Calu3 (cell line): ENCODE measurements at regions not wholly inside any gene's neighbourhood (a gene's known extent, or its start where the extent isn't known, plus 50 kb on each side); places are given as distances from the start of the nearest gene placed in this dataset.
"Not testable (repeated sequence)": the region's sequence is repeated elsewhere in the genome, so short reads cannot be mapped to it uniquely, and the experiment has no call there.

ENCODE experiments used
- BruUV-seq: library from RNA; stranded (reverse); fragments of 400-500 nt; replicated peaks from 2 replicates; lab custom pipeline; 2021; lab: Mats Ljungman, UMichigan
- CTCF ChIA-PET: fragments of 300-600 bp; sonication (Branson Sonifier 250); formaldehyde crosslinking; loops from one replicate; lab custom pipeline; 2022; ENCODE audit warnings: antibody characterized with exemption; lab: Charles Lee
- DNase-seq: peaks from one replicate; pipeline ENCODE4 v3.0.0; 2022
- H3K27ac Mint-ChIP-seq: one replicate; pipeline ENCODE4 v1.8.0; 2022; ENCODE audit warnings: mixed read lengths; ENCODE audit not compliant: unreplicated experiment
- H3K27me3 Mint-ChIP-seq: one replicate; pipeline ENCODE4 v1.8.0; 2022; ENCODE audit warnings: mixed read lengths; ENCODE audit not compliant: unreplicated experiment
- H3K36me3 Mint-ChIP-seq: one replicate; pipeline ENCODE4 v1.8.0; 2022; ENCODE audit warnings: mild to moderate bottlenecking, moderate library complexity, mixed read lengths; ENCODE audit not compliant: insufficient read depth, unreplicated experiment
- H3K4me1 Mint-ChIP-seq: one replicate; pipeline ENCODE4 v1.8.0; 2022; ENCODE audit warnings: mild to moderate bottlenecking, low read depth, mixed read lengths; ENCODE audit not compliant: unreplicated experiment
- H3K4me3 Mint-ChIP-seq: one replicate; pipeline ENCODE4 v1.8.0; 2022; ENCODE audit warnings: mild to moderate bottlenecking, low read depth, moderate library complexity, mixed read lengths; ENCODE audit not compliant: unreplicated experiment
- H3K9me3 Mint-ChIP-seq: one replicate; pipeline ENCODE4 v1.8.0; 2022; ENCODE audit warnings: low read depth, mixed read lengths; ENCODE audit not compliant: unreplicated experiment
- intact Hi-C: fragments of 100-400 bp; cut with micrococcal nuclease; formaldehyde crosslinking; loops from one replicate; pipeline ENCODE4 v1.10.0; 2022; ENCODE audit not compliant: unreplicated experiment

- DNase-seq, CTCF ChIA-PET, BruUV-seq, H3K4me3 Mint-ChIP-seq, intact Hi-C loops, H3K27ac Mint-ChIP-seq, H3K4me1 Mint-ChIP-seq, H3K9me3 Mint-ChIP-seq, H3K27me3 Mint-ChIP-seq, H3K36me3 Mint-ChIP-seq: not testable (repeated sequence)
Observed at GRCh38 chr13:111696121-111696520, 370.8 kb upstream of the SOX1 start.

GRCh38 chr13:111702059-111702458 is 364.9 kb upstream of the SOX1 start:
- H3K36me3 Mint-ChIP-seq, H3K9me3 Mint-ChIP-seq, H3K27ac Mint-ChIP-seq, intact Hi-C loops, H3K27me3 Mint-ChIP-seq, CTCF ChIA-PET, H3K4me1 Mint-ChIP-seq, DNase-seq, H3K4me3 Mint-ChIP-seq, BruUV-seq: not testable (repeated sequence)
